HUES6 (cell line): ENCODE measurements at regions not wholly inside any gene's neighbourhood (a gene's known extent, or its start where the extent isn't known, plus 50 kb on each side); places are given as distances from the start of the nearest gene placed in this dataset.

ENCODE experiments used
- H3K27ac ChIP-seq: 2 replicates; pipeline ENCODE4 v1.7.0; 2013; ENCODE audit warnings: low read depth, mild to moderate bottlenecking, low read length, inconsistent platforms
- H3K27me3 ChIP-seq: 2 replicates; pipeline ENCODE4 v1.6.1; 2013; ENCODE audit warnings: low read length; ENCODE audit not compliant: control insufficient read depth, insufficient read depth
- H3K36me3 ChIP-seq: 2 replicates; pipeline ENCODE4 v1.6.1; 2013; ENCODE audit warnings: low read length; ENCODE audit not compliant: control insufficient read depth, insufficient read depth
- H3K4me1 ChIP-seq: 2 replicates; pipeline ENCODE4 v1.6.1; 2013; ENCODE audit warnings: low read length; ENCODE audit not compliant: control insufficient read depth, insufficient read depth
- H3K4me3 ChIP-seq: 2 replicates; pipeline ENCODE4 v1.5.1; 2013; ENCODE audit warnings: low read depth, low read length
- H3K9ac ChIP-seq: one replicate; pipeline ENCODE4 v1.6.1; 2013; ENCODE audit warnings: mild to moderate bottlenecking, low read length
- H3K9me3 ChIP-seq: 2 replicates; pipeline ENCODE4 v1.6.1; 2013; ENCODE audit warnings: low read depth, low read length; ENCODE audit not compliant: control insufficient read depth, insufficient read depth

GRCh38 chr13:91232716-91233115, 114.8 kb upstream of the MIR17HG start:
- Histone ChIP-seq H3K4me1 (no peaks in the 10 kb centered on the region), H3K4me3 (no peak overlapping the region), H3K9me3 (no peaks in the 10 kb centered on the region), H3K27ac (no peak overlapping the region), H3K27me3 (no peaks in the 10 kb centered on the region), H3K9ac (no peak overlapping the region), H3K36me3 (no peaks in the 10 kb centered on the region)

- Histone ChIP-seq H3K27me3 (no peaks in the 10 kb centered on the region), H3K4me1 (no peaks in the 10 kb centered on the region), H3K27ac (no peak overlapping the region), H3K9me3 (no peaks in the 10 kb centered on the region), H3K4me3 (no peak overlapping the region), H3K36me3 (no peaks in the 10 kb centered on the region), H3K9ac (no peak overlapping the region)
These were observed 114.2 kb upstream of the MIR17HG start for GRCh38 chr13:91233291-91233690.

GRCh38 chr13:91236182-91236581, 111.3 kb upstream of the MIR17HG start:
- Histone ChIP-seq H3K36me3 (no peaks in the 10 kb centered on the region), H3K4me1 (no peaks in the 10 kb centered on the region), H3K27ac (no peak overlapping the region), H3K9me3 (no peaks in the 10 kb centered on the region), H3K9ac (no peak overlapping the region), H3K27me3 (no peaks in the 10 kb centered on the region), H3K4me3 (no peak overlapping the region)

GRCh38 chr13:91236921-91237320, 110.6 kb upstream of the MIR17HG start:
- H3K4me3 ChIP-seq, result no peak overlapping the region
- H3K27ac ChIP-seq, result no peak overlapping the region
- H3K27me3 ChIP-seq, result no peaks in the 10 kb centered on the region
- no peaks in the 10 kb centered on the region for H3K4me1 ChIP-seq
- H3K9me3 ChIP-seq, result no peaks in the 10 kb centered on the region
- no peaks in the 10 kb centered on the region for H3K36me3 ChIP-seq
- H3K9ac ChIP-seq, result no peak overlapping the region

- H3K36me3 ChIP-seq, result no peaks in the 10 kb centered on the region
- H3K4me3 ChIP-seq, result no peak overlapping the region
- H3K9me3 ChIP-seq, result no peaks in the 10 kb centered on the region; the same call in 1 of the 2 replicates
- H3K27ac ChIP-seq, result no peak overlapping the region
- no peaks in the 10 kb centered on the region for H3K4me1 ChIP-seq
- no peak overlapping the region for H3K9ac ChIP-seq
- no peaks in the 10 kb centered on the region for H3K27me3 ChIP-seq
These were observed 109.5 kb upstream of the MIR17HG start for GRCh38 chr13:91238036-91238435.

GRCh38 chr13:91240341-91240740, 107.1 kb upstream of the MIR17HG start:
- H3K9ac ChIP-seq, result no peak overlapping the region
- no peak overlapping the region for H3K27ac ChIP-seq
- H3K4me1 ChIP-seq, result no peaks in the 10 kb centered on the region
- no peaks in the 10 kb centered on the region for H3K36me3 ChIP-seq
- H3K9me3 ChIP-seq, result no peaks in the 10 kb centered on the region; the same call in 1 of the 2 replicates
- H3K4me3 ChIP-seq, result no peak overlapping the region
- no peaks in the 10 kb centered on the region for H3K27me3 ChIP-seq

- Histone ChIP-seq H3K36me3 (no peaks in the 10 kb centered on the region), H3K4me3 (no peak overlapping the region), H3K27ac (no peak overlapping the region), H3K9ac (no peak overlapping the region), H3K4me1 (no peaks in the 10 kb centered on the region), H3K27me3 (no peaks in the 10 kb centered on the region), H3K9me3 (no peaks in the 10 kb centered on the region; the same call in 1 of the 2 replicates)
These were observed 106.1 kb upstream of the MIR17HG start for GRCh38 chr13:91241221-91241933.

- Histone ChIP-seq H3K4me1 (0 out of 2 replicates have a peak, but pooled peaks cover 3% of the 10 kb centered on the region), H3K27me3 (no peaks in the 10 kb centered on the region), H3K36me3 (no peaks in the 10 kb centered on the region), H3K27ac (no peak overlapping the region), H3K9me3 (no peaks in the 10 kb centered on the region; the same call in 1 of the 2 replicates), H3K9ac (no peak overlapping the region), H3K4me3 (no peak overlapping the region)
These were observed 104.8 kb upstream of the MIR17HG start for GRCh38 chr13:91242652-91243051.

GRCh38 chr13:91245288-91245687, 102.2 kb upstream of the MIR17HG start:
- Histone ChIP-seq H3K27me3 (no peaks in the 10 kb centered on the region), H3K4me3 (no peak overlapping the region), H3K4me1 (0 out of 2 replicates have a peak, but pooled peaks cover 3% of the 10 kb centered on the region), H3K9me3 (no peaks in the 10 kb centered on the region; the same call in 1 of the 2 replicates), H3K27ac (no peak overlapping the region), H3K36me3 (no peaks in the 10 kb centered on the region), H3K9ac (no peak overlapping the region)

- Histone ChIP-seq H3K9me3 (no peaks in the 10 kb centered on the region), H3K9ac (no peak overlapping the region), H3K27ac (no peak overlapping the region), H3K27me3 (no peaks in the 10 kb centered on the region), H3K36me3 (no peaks in the 10 kb centered on the region), H3K4me1 (0 out of 2 replicates have a peak, but pooled peaks cover 3% of the 10 kb centered on the region), H3K4me3 (no peak overlapping the region)
These were observed 99.7 kb upstream of the MIR17HG start for GRCh38 chr13:91247768-91248167.

GRCh38 chr13:91248249-91248648, 99.2 kb upstream of the MIR17HG start:
- Histone ChIP-seq H3K27me3 (no peaks in the 10 kb centered on the region), H3K4me3 (no peak overlapping the region)

More at GRCh38 chr13:91248249-91248648, 99.2 kb upstream of the MIR17HG start:
- Histone ChIP-seq H3K9me3 (no peaks in the 10 kb centered on the region), H3K36me3 (no peaks in the 10 kb centered on the region), H3K9ac (no peak overlapping the region), H3K4me1 (0 out of 2 replicates have a peak, but pooled peaks cover 3% of the 10 kb centered on the region), H3K27ac (no peak overlapping the region)
